ENCODE measurements at regions not wholly inside any gene's neighbourhood (a gene's known extent, or its start where the extent isn't known, plus 50 kb on each side); places are given as distances from the start of the nearest gene placed in this dataset.

- DNase-seq (ENCODE audit: low read depth), result no peak
Observed at GRCh38 chr20:60561052-60561451, 602.8 kb downstream of the CDH26 start.

DNA sequence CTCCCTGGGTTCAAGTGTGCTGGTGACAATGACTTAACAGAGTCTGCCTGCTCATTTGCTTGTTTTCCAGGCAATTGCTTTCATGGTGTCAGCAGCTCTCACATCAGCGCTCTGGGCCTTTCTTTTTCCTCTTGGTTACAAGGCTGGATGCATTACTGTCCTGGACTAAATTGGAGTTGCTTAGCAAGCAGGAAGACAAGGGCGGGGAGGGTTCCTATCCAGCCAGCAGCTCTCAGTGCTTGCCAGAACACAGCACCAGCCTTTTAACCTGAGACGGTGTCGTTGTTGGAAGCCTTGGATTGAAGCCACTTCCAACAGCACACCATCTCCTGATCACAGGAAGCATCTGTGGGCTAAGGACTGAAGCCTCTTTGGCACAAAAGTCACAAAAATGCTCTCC, 606.9 kb downstream of the CDH26 start:
- DNase-seq (ENCODE audit: low read depth), result no peak

DNA sequence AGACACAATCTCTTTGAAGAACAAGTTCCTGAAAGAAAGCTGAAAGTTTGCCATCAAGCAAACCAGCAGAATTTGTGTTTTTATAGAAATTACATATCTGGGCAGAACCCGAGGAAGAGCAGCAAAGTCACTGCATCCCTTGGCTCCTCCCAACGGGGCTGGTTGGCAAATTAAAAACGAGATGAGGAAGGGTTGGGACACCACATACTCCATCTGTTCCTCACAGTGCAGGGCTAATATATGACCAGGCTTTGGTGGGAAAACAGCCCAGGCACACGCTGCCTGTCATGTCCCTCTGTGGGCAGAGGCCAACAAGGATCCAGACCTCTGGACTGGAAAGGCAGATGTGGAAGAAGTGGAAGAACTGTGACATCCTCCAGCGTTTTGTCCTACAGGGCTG, 607.3 kb downstream of the CDH26 start:
- DNase-seq (ENCODE audit: low read depth), result no peak

- no peak for DNase-seq (ENCODE audit: low read depth)
Observed at GRCh38 chr20:60569116-60569515, 610.9 kb downstream of the CDH26 start.

GRCh38 chr20:60570481-60571277, 612.5 kb downstream of the CDH26 start:
- DNase-seq (ENCODE audit: low read depth), result no peak

DNA sequence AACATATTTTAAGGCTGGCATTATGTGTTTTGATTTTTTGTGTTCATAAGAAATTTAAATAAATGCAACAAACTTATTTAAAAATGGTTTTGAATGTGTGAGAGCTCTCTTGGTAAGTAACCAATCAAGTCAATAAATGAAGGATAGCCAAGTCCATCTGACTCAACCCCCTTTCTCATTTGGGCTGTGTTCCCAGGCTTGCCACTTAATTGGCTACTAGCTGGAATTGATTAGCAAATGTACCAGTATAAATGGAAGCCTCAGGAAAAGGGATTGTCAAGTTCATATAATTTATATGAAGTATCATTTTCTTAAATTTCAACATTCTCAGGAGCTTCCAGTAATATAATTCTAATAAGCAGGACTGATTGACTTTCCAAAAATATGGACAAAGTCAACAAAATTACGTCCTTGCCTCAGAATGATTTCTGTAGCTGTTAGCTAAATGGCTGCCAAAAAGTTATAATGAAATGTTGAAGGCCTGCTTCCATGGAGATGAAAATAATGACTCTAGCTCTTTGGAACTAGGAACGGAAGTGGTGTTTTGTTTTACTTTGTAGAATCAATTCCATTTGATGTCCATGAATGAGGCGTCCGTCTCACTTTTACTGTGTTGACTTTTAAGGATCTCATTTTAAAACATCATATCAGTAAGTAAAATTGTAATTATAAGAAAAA, 614.9 kb downstream of the CDH26 start:
- no peak for DNase-seq (ENCODE audit: low read depth)

DNA sequence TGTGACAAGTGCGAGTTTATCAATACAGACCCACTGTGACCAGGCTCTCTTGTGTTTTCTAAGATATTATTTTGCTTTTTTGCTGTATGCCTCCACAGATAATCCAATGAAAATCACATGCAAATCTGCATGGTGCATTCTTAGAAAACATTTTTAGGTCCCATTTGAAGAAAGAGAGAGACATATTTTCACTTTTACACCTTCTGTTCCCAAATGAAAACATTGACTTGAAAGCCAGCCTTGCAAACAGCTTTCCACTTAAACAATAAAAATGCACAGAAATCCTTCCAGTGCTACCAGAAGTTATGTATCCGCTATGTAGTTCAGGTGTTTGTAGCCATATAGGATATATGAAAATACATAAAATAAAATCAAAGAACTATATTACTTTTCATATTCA, 618.0 kb downstream of the CDH26 start:
- no peak for DNase-seq (ENCODE audit: low read depth)

DNA sequence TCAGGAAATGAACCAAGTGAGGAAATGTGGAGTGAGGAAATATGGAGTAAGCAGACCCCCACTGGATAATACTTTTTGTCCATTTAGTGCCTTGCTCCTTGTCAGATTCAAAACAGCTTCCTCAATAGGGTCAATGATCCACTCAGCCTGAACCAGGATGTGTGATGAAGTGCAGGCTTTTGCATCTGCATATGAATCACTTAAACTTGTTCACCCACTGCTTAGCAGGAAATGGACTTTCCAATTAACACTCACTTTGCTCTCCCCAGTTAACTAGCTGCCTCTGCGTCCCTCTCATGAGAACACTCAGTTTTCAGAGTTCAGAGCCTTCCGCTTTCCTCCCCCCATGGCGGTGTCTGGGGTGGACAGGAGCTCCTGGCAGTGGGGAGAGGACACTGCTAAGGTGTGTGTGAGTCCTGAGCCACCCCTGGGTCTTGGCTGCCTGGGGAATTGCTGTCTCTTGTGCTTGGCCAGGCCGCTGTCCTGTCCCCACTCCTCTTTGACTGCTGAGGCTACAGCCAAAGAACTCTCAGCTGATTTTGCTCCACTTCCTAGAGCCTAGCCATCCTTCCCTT, 621.8 kb downstream of the CDH26 start:
- DNase-seq (ENCODE audit: low read depth), result no peak

DNA sequence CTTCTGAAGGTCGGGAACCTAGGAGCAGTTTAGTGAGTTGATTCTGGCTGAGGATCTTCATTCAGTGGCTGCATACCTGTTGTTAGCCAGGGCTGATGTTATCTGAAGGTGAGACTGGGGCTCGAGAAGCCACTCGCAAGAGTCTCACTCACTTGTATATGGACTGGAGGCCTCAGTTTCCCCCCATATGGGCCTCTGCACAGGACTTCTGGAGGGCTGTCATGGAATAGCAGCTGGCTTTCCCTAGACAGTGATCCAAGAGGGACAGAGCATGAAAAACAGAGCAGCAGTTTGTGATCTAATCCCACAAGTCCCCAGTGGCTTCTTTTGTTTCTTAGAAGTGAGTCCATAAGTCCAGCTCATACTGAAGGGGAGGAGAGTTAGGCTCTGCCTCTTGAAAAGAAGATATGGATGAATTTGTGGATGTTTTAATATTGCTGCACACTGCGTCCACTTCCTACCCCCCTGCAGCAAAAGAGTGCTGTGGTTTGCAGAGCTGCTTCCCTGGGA, 623.4 kb downstream of the CDH26 start:
- no peak for DNase-seq (ENCODE audit: low read depth)

GRCh38 chr20:60583741-60584140, 625.5 kb downstream of the CDH26 start:
- no peak for DNase-seq (ENCODE audit: low read depth)

- DNase-seq (ENCODE audit: low read depth), result no peak
Observed at GRCh38 chr20:60584221-60584620, 626.0 kb downstream of the CDH26 start.

- no peak for DNase-seq (ENCODE audit: low read depth)
Observed at GRCh38 chr20:60585651-60586050, 627.4 kb downstream of the CDH26 start.

GRCh38 chr20:60586269-60587050, 628.2 kb downstream of the CDH26 start:
- no peak for DNase-seq (ENCODE audit: low read depth)

- DNase-seq (ENCODE audit: low read depth), result no peak
Observed at GRCh38 chr20:60587986-60588385, 629.8 kb downstream of the CDH26 start.

- peak; percentile 10 for DNase-seq (ENCODE audit: low read depth)
Observed at GRCh38 chr20:60589623-60590022, 631.4 kb downstream of the CDH26 start.

GRCh38 chr20:60591172-60591799, 633.1 kb downstream of the CDH26 start:
- DNase-seq (ENCODE audit: low read depth), result no peak

DNA sequence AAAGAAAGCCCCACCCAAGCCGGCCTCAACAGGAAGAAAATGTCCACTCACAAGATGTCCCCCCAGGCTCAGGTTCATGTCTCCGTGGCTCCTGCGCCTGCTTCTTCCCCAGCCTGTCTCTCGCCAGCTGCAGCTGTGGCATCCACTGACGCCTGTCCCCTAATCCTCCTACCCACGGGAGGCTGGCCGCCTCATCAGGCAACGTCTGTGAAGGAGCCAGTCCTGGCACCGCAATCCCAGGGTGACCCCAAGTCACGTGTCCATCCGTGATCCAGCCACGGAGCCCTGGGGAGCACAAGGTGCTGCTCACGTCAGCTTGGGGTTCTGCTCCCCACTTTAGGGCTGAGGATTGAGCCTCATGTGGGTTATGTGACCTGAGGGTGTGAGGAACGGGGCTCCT, 640.3 kb downstream of the CDH26 start:
- no peak for DNase-seq (ENCODE audit: low read depth)

DNA sequence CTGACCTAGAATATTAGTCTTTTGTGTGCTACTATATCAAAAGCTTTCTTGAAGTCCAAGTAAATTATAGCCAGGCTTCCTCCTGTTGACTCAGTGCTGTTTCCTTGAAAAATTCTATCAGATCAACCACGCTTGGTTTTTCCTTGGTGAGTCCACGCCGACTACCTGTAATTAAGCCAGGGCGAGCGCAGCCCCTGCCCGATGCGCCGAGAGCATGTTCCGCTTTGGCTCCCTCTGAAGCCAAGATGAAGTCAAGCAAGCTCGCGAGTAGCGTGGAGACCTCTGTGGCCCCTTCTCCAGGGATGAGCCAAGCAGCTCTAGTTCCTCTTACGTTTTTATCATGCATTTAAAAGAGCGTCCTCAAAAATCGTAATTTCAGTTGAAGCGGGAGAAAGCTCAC, 641.2 kb downstream of the CDH26 start:
- no peak for DNase-seq (ENCODE audit: low read depth)

GRCh38 chr20:60600036-60600435, 641.8 kb downstream of the CDH26 start:
- no peak for DNase-seq (ENCODE audit: low read depth)

DNA sequence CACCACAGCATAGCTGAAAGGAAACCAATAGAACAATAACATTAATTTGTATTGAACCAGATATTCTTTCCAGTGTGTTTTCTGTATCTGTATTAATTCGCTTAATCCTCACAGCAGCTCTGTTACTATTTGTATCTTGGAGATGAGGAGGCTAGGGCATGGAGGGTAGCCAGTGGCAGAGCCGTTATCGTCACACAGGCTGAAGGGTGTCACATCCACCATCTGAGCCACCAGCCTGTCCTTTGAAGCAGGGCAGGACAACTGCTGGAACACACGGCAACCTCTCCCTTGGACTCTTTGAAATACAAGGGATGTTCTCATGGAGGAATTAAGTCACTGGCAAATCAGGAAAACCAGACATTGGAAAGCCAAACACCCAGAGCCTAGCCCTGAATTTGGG, 628.0 kb upstream of the CDH4 start:
- no peak for DNase-seq (ENCODE audit: low read depth)
